GM11168 (cell line): ENCODE measurements at regions not wholly inside any gene's neighbourhood (a gene's known extent, or its start where the extent isn't known, plus 50 kb on each side); places are given as distances from the start of the nearest gene placed in this dataset.

ENCODE experiments used
- in situ Hi-C: fragments of 300-500 bp; cut with MboI; formaldehyde crosslinking; loops from one replicate; pipeline ENCODE4 v1.12.0; 2022; ENCODE audit warnings: low sequenced_read_pairs; ENCODE audit not compliant: unreplicated experiment

DNA sequence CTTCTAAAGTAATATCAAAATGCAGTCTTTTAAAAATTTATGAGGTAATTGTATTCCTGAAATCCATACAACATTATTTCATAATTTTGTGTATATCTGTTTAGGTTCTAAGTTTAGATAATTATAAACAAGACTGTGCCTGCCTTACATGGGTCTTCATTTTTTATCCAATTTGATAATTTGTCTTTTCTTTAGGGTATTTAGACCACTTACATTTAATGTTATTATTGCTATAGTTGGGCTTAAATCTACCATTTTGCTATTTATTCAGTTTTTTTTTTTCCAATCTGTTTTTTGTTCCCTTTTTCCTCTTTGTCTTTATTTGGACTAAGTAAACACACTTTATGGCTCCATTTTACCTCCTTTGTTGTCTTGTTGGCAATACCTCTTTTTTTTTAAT is 312.5 kb upstream of the MEX3C start:
- in situ Hi-C loops: no loop called here

DNA sequence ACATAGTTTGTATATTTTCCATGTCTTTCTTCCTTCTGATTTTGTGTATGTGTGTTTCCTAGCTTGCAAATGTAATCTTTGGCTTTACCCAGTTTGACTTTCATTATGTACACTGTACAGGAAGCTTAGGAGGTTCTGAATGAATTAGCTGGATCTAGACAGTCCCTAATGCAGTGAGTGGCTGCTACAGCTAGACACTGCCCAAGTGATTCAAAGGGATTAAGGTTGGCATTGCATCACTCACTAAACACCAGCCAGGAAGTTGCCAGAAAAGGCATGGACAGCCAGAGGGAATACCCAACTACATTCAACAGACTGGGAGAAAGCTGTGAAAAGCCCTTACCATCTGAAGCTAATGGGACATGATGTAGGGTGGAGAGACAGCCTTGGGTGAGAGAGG is 316.0 kb upstream of the MEX3C start:
- in situ Hi-C loops: no loop called here

DNA sequence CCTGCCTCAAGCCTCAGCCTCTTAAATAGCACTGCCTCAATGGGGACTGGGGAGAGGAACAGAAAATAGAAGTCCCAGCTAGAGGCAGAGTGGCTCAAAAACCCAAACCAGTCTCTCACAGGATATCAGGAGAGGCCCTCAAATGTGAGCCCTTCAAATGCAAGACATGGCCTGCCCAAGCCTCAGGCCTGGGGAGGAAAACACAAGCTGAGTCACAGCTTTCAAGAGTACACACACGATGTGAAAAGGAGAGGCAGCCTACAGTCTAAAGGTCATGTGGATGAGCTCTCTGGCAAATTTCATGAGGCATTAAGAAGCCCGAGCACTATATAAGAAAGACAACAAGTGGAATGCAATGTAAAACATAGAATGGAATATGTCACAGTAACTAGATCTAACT is 316.6 kb upstream of the MEX3C start:
- in situ Hi-C loops: no loop called here

DNA sequence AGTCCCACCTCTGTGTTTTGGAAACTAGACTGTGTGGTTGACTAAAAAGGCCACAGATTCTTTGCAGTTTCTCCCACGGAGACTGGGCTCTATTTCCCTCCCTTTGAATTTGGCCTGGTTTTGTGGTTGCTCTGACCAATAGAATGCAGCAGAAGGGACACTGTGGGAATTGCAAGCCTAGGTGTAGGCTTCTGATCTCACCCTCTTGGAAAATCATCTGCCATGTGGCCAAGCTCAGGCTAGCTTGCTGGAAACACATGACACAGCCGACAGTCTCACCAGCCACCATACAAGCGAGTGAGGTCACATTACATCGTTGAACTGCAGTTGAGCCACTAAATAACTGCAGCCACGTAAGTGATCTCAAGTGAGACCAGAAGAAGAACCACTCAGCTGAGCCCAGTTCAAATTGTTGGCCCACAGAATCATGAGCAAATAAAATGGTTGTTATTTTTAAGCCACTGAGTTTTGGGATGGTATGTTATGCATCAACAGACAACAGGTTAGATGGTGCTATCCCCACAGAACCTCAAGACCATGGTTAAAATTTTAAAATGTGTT is 319.1 kb upstream of the MEX3C start:
- in situ Hi-C loops: no loop called here

DNA sequence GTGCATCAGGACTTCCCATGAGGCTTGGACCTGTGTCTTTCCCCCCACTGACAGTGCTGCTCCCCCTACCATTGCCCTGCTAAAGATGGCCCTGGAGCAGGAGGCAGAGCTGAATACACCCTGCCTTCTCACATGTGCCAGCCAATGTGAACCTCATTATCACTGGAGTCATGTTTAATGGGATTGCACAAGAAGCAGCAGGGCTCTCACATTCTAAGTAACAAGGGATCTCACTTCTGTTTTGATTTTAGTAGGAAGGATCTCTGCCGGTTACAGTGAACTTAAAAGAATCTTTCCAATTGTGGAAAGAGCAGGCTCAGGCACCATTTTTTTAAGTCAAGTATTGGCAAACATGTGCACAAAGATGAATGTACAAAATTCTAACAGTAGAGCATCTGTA is 322.1 kb upstream of the MEX3C start:
- in situ Hi-C loops: no loop called here

DNA sequence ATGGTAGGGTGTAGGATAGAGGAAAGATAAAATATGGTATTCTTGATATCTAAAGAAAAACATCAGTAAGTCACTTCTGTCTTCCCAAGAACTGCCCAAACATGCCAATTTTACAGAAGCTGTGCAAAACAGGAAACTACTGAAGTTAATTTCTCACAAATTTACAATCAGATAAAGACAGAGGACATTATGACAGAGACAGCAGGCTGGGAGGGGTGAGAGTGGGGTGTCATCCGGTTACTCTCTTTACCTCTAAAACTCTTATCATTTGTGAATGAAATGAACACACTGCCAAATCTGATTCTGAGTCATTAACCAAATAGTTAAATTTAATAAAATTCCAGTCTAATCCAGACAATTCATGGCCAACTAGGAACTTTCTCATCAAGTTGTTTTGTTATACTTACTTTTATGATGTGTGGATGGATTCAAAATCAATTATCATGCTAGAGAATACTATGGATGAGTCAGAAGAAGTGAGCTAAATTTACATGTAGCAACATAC is 323.2 kb upstream of the MEX3C start:
- in situ Hi-C loops: no loop called here

DNA sequence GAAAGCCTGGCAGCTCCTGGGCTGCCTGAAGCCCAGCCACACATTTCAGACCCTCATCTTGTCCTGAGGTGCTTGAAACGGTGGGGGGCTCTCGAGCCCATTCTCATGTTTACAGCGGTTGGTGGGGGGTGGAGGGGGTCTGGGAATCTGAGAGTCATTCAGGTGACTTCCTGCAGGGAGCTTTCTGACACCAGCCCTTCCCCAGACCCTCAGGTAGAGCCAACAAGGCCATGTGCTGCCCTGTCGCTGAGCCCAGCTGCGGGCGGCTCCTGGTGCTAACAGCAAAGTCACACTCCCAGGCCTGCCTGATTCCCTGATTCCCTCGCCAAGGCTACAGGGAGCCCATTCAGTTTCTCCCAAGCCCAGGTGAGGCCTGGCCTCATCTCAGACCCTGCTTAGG is 324.9 kb upstream of the MEX3C start:
- in situ Hi-C loops: no loop called here

DNA sequence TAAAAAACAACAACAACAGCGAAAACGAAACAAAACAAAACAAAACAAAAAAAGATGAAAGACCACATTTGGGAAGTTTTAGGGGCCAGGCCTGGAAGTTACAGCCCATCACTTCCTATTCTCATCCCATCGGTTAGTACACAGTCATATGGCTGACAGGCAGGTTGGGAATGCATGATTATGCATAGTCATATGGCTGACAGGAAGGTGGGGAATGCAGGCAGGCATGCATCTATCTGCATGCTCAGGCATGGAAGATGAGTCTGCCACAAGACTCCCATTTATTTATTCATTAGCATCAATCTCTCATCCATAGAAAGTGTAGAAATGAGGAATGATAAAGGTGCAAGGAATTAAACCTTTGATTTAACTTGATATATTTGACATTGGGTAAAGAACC is 325.3 kb upstream of the MEX3C start:
- in situ Hi-C loops: no loop called here

DNA sequence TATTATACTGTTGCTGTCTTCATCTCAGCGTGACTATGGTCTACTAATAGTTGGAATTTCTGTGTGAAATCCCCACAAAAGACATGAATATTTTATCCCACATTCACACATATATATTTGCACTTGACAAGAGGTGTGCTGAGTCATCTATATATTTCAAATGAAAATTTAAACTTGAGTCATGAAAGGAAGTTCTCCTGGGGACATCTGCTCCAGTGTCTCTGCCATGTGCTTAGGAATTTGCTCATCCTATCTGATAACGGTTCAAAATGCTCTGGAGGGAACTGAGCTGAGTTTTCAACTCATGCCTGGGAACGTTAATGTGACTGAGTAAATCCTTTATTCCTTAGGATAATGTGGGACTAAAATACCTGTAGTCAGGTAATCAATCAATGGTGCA is 326.2 kb upstream of the MEX3C start:
- in situ Hi-C loops: no loop called here

DNA sequence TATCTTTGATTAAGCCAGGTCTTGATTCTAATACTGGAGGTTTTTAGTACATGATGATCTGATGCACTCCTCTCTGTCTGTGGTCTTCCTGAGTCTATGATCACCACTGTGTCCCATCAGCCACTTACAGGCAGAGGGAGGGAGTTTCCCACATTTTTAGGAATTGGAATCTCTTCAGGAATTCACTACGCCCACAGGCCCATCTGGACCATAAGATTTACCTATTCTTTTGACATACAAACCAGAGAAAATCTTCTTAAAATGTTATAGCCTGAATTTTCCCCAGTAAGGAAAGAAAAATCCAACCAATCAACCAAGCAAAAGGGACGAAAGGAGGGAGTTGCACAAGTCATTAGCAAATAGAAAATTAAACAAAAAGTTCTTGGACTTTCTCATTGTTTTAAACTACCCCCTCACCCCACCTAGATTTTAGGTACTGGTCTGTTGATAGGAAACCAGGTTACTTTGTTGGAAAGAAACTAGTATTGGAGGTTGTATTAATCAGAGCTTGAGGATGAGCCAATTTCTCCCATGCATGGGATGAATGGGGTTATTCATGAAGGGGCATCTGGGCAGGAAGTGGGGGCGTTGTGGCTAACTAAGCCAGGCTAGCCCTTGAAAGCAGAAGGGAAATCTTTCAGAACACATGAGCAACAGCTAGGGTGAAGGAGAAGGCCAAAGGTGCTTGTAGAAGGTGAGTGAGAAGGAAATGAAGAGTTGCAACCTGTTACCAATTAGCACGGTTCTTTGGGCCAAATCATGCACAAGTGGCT is 328.2 kb upstream of the MEX3C start:
- in situ Hi-C loops: no loop called here

DNA sequence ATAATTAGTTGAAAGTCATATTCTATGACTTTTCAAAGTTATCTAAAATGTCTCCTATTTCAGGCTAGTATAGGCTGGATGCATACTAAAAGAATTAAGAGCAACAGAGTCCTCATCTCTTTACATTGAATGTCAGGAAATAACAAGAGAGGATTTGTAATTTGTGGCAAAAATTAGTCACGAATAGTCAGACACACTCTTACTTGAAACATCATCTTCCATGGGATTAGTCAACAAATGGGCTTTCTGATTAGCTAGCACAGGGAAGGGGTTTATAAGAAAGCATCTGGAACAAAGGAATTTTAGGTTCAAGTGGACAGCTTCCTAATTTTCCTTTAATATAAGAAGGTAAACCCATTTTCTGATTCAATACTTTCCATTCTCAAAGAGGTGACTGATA is 330.3 kb upstream of the MEX3C start:
- in situ Hi-C loops: no loop called here

DNA sequence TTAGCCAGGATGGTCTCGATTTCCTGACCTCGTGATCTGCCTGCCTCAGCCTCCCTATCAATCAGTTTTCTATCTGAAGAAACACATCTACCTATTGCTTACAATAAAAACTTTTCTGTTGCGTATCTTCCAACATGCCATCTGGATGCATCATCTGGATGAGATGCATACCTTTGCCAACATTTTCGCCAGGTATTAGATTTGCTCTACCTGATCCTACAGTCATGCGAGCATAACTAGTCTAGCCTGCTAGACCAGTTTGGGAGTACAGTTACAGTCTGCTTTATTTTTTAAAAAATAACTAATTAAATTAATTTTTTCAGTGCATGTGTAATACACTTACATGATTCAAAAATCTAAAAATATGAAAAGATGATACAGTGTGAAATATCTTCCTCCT is 334.0 kb upstream of the MEX3C start:
- in situ Hi-C loops: no loop called here

DNA sequence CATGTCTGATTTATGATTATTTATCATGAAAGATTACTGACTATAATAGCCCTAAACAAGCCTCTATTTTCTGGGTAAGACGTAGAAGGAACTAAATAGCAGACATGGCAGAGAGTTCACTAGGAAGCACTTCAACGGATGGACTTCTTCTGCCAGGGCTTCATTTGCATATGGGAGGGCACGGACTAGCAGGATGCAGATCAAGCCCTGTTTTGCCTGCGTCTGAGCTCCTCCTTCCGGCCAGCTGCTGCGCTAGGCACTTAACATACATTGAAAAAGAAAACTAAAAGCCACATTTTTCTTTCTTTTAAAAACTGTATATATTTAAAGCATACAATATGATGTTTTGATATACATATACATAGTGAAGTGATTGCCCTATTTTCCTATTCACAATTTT is 340.0 kb upstream of the MEX3C start:
- in situ Hi-C loops: no loop called here

DNA sequence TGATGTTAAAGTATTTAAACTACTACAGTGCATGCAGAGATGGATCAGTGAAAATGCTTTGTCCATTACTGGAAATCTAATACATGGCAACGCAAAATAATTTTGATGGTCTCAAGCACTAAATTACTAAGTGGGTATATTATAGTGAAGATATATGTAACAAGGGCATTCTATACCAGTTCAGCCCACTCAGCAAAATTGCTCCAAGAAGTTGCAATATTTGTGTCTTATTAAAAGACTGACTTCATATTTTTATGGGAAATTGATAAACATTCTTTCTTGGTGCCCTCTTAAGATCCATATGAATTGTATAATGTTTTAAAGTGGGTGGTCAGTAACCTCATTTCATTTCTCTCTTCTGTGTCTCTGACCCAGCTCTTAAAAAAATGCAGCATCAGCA is 343.1 kb upstream of the MEX3C start:
- in situ Hi-C loops: no loop called here

DNA sequence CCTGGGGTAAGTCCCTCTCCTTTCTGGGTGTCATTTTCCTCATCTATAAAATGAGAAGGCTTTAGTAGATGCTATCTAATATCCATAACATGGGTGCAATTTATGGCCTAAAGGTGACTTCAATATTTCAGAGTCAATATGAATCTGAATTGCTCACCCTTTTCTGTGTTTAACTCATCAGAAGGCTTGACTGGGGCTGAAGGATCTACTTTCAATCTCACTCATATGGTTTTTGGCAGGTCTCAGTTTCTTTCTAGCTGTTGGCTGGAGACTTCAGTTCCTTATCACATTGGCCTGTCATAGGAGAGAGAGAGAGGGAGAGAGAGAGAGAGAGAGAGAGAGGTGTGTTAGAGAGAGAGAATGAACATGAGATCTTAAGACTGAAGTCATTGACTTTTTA is 343.7 kb upstream of the MEX3C start:
- in situ Hi-C loops: no loop called here

DNA sequence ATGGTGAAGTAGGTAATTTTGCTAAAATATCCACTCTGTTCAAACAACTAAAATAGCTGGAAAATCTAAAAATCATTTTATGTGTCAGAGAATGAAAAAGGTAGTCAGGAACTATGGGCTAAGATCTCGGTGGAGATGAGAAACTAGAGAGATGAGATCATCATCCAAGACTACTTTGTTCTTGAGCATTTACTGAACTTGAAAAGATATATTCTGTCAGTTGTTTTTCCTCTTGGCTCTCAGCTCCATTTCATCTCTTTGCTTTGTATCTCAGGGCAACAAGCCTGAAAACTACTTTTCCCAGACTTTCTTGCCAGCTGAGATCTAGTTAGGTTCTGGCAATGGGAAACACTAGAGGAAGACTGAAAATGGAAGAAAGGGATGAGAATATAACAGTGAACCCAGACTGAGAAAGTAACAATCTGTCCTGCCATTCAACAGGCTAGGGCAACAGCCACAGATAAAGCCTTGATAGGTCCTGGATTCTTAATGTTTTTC is 346.2 kb upstream of the MEX3C start:
- in situ Hi-C loops: no loop called here

DNA sequence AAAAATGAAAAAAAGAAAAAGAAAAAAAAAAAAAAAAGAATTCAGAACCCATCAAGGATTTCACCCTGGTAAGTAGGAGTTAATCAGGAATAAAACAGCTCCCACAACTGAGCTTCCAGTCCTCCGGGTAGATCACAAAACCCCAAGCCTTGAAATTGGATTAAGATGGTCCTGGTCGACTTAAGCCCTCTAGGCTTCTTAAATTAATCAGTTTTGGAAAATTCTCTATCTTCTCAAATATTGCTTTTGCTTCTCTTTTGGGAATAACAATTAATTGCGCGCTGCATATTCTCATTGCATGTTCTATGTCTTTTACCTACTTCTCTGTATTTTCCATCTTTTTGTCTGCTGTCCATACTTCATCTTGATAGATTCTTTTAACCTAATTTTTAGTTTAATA is 348.0 kb upstream of the MEX3C start:
- in situ Hi-C loops: no loop called here

DNA sequence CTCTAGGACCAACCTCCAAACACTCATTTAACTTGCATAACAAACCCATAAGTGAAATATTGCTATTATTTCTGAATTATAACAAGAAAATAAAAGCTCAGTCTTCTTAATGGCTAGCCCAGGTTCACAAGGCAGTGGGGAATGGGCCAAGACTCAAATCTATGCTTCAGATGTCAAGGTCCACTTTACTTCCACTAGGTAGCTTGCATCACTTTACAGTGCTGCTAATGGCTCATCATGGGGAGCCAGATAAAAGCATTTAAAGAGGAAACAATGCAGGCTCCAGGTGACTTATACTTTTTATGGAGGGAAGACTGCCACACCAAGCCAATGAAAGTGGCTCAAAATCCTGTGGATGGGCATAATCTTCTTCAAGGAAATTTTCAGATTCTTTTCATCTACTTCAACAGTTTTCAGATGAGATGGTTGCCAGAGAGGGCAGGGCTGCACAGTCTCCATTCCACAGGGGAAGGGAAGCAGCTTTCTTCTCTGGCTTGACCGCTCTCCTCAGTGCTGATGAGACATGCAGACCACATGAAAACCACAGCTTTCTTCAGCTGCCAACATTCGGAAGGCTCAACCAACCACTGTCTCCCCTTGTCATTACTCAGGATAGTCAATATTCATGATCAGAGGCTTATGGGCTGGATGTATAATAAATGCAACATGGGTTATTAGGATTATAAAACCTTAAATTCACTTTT is 361.9 kb upstream of the MEX3C start:
- in situ Hi-C loops: no loop called here

DNA sequence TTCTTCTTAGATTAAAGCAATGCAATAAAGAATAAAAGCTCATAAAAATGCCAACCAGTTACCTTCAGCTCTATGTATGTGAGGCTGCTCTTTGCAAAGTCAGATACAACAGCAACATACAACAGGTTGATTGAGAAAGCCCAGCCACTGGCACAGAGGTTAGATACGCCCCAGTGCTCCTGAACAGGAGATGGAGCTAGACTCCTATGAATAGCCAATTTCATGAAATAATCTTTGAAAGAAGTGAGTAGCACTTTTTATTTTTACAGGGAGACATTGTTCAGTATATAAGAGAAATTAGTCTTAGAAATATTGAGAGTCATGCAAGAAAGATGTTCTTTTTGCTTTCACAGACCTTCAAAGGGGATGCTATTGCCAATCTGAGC is 362.4 kb upstream of the MEX3C start:
- in situ Hi-C loops: no loop called here

DNA sequence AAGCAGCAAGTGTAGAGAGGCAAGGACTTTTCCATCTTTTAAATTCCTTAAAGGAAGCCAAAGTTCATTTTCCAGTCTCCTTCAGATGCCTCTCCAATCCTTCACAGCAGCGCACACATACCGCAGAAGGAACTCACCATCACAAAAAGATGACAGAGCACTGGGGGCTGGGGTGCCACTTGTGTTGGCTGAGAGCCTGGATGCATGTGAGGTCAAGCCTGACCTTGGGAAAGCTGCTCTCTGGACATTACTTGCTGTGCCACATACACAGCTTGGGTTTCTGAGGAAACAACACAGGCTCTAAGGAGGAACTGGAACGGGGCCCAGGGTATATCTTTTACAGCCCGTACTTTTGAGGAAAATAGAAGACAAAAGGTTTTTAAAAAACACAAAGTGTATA is 364.3 kb upstream of the MEX3C start:
- in situ Hi-C loops: no loop called here

DNA sequence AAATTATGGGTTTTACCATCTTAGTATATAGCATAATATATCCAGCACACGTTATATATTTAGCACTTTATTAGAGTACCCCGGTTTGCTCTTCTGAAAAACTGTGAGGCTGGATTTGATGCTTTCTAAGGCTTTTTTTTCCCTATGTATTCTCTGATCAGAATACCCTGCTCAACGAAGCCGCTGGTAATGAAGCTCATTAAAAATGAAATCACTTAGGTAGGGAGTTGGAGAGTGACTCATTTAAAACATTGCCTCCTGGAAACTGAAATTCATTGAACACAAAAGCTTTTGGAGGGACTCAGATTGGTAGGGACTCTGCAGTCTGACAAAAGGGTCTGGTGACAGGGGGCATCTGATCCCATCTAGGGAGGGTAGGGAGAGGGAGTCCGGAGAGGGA is 365.4 kb upstream of the MEX3C start:
- in situ Hi-C loops: no loop called here
